ENCODE measurements at regions not wholly inside any gene's neighbourhood (a gene's known extent, or its start where the extent isn't known, plus 50 kb on each side); places are given as distances from the start of the nearest gene placed in this dataset.

GRCh38 chr11:129720156-129720555 is 95.5 kb upstream of the TMEM45B start:
- Histone ChIP-seq H3K4me3 (ENCODE audit: low read length) (no peak overlapping the region), H3K4me1 (ENCODE audit: insufficient read depth, low read length) (no peaks in the 10 kb centered on the region), H3K27me3 (ENCODE audit: insufficient read depth, low read length) (peaks cover 6% of the 10 kb centered on the region), H3K36me3 (ENCODE audit: insufficient read depth, low read length) (no peaks in the 10 kb centered on the region), H3K9me3 (ENCODE audit: low read length) (no peaks in the 10 kb centered on the region), H2AFZ (ENCODE audit: low read depth, low read length) (no peak overlapping the region)

- no peak overlapping the region for H3K4me3 ChIP-seq (ENCODE audit: low read length)
- no peaks in the 10 kb centered on the region for H3K36me3 ChIP-seq (ENCODE audit: insufficient read depth, low read length)
- no peaks in the 10 kb centered on the region for H3K4me1 ChIP-seq (ENCODE audit: insufficient read depth, low read length)
- H3K9me3 ChIP-seq (ENCODE audit: low read length): no peaks in the 10 kb centered on the region
- H2AFZ ChIP-seq (ENCODE audit: low read depth, low read length): no peak overlapping the region
- H3K27me3 ChIP-seq (ENCODE audit: insufficient read depth, low read length): peaks cover 6% of the 10 kb centered on the region
These were observed 94.7 kb upstream of the TMEM45B start for GRCh38 chr11:129720994-129721393.

GRCh38 chr11:129721685-129722084 is 94.0 kb upstream of the TMEM45B start:
- Histone ChIP-seq H3K36me3 (ENCODE audit: insufficient read depth, low read length) (no peaks in the 10 kb centered on the region), H3K9me3 (ENCODE audit: low read length) (no peaks in the 10 kb centered on the region), H3K4me3 (ENCODE audit: low read length) (no peak overlapping the region), H3K4me1 (ENCODE audit: insufficient read depth, low read length) (no peaks in the 10 kb centered on the region), H2AFZ (ENCODE audit: low read depth, low read length) (no peak overlapping the region), H3K27me3 (ENCODE audit: insufficient read depth, low read length) (peaks cover 6% of the 10 kb centered on the region)

GRCh38 chr11:129722529-129722928 is 93.1 kb upstream of the TMEM45B start:
- H3K27me3 ChIP-seq (ENCODE audit: insufficient read depth, low read length): peaks cover 9% of the 10 kb centered on the region
- no peaks in the 10 kb centered on the region for H3K4me1 ChIP-seq (ENCODE audit: insufficient read depth, low read length)
- no peaks in the 10 kb centered on the region for H3K9me3 ChIP-seq (ENCODE audit: low read length)
- H3K36me3 ChIP-seq (ENCODE audit: insufficient read depth, low read length): no peaks in the 10 kb centered on the region
- H3K4me3 ChIP-seq (ENCODE audit: low read length): no peak overlapping the region
- H2AFZ ChIP-seq (ENCODE audit: low read depth, low read length): no peak overlapping the region

GRCh38 chr11:129723146-129723760 is 92.4 kb upstream of the TMEM45B start:
- Histone ChIP-seq H3K4me1 (ENCODE audit: insufficient read depth, low read length) (no peaks in the 10 kb centered on the region), H3K27me3 (ENCODE audit: insufficient read depth, low read length) (peaks cover 9% of the 10 kb centered on the region), H3K4me3 (ENCODE audit: low read length) (no peak overlapping the region), H2AFZ (ENCODE audit: low read depth, low read length) (no peak overlapping the region), H3K36me3 (ENCODE audit: insufficient read depth, low read length) (no peaks in the 10 kb centered on the region), H3K9me3 (ENCODE audit: low read length) (no peaks in the 10 kb centered on the region)

- no peaks in the 10 kb centered on the region for H3K36me3 ChIP-seq (ENCODE audit: insufficient read depth, low read length)
- H3K9me3 ChIP-seq (ENCODE audit: low read length): no peaks in the 10 kb centered on the region
- no peak overlapping the region for H2AFZ ChIP-seq (ENCODE audit: low read depth, low read length)
- H3K4me1 ChIP-seq (ENCODE audit: insufficient read depth, low read length): no peaks in the 10 kb centered on the region
- peaks cover 9% of the 10 kb centered on the region for H3K27me3 ChIP-seq (ENCODE audit: insufficient read depth, low read length)
- no peak overlapping the region for H3K4me3 ChIP-seq (ENCODE audit: low read length)
These were observed 91.9 kb upstream of the TMEM45B start for GRCh38 chr11:129723761-129724162.

GRCh38 chr11:129724866-129725265 is 90.8 kb upstream of the TMEM45B start:
- H3K4me1 ChIP-seq (ENCODE audit: insufficient read depth, low read length): no peaks in the 10 kb centered on the region
- H3K4me3 ChIP-seq (ENCODE audit: low read length): no peak overlapping the region
- H2AFZ ChIP-seq (ENCODE audit: low read depth, low read length): no peak overlapping the region
- H3K9me3 ChIP-seq (ENCODE audit: low read length): no peaks in the 10 kb centered on the region
- no peaks in the 10 kb centered on the region for H3K36me3 ChIP-seq (ENCODE audit: insufficient read depth, low read length)
- peaks cover 9% of the 10 kb centered on the region for H3K27me3 ChIP-seq (ENCODE audit: insufficient read depth, low read length)

GRCh38 chr11:129726179-129726578 is 89.5 kb upstream of the TMEM45B start:
- Histone ChIP-seq H3K9me3 (ENCODE audit: low read length) (no peaks in the 10 kb centered on the region), H3K27me3 (ENCODE audit: insufficient read depth, low read length) (peaks cover 6% of the 10 kb centered on the region), H3K36me3 (ENCODE audit: insufficient read depth, low read length) (no peaks in the 10 kb centered on the region), H3K4me3 (ENCODE audit: low read length) (no peak overlapping the region), H2AFZ (ENCODE audit: low read depth, low read length) (no peak overlapping the region), H3K4me1 (ENCODE audit: insufficient read depth, low read length) (no peaks in the 10 kb centered on the region)

- Histone ChIP-seq H3K36me3 (ENCODE audit: insufficient read depth, low read length) (no peaks in the 10 kb centered on the region), H3K9me3 (ENCODE audit: low read length) (no peaks in the 10 kb centered on the region), H3K4me1 (ENCODE audit: insufficient read depth, low read length) (no peaks in the 10 kb centered on the region), H2AFZ (ENCODE audit: low read depth, low read length) (no peak overlapping the region), H3K27me3 (ENCODE audit: insufficient read depth, low read length) (peaks cover 6% of the 10 kb centered on the region), H3K4me3 (ENCODE audit: low read length) (no peak overlapping the region)
These were observed 87.1 kb upstream of the TMEM45B start for GRCh38 chr11:129728581-129728980.

- Histone ChIP-seq H3K9me3 (ENCODE audit: low read length) (no peaks in the 10 kb centered on the region), H3K4me1 (ENCODE audit: insufficient read depth, low read length) (no peaks in the 10 kb centered on the region), H3K27me3 (ENCODE audit: insufficient read depth, low read length) (peaks cover 6% of the 10 kb centered on the region), H2AFZ (ENCODE audit: low read depth, low read length) (no peak overlapping the region), H3K4me3 (ENCODE audit: low read length) (no peak overlapping the region), H3K36me3 (ENCODE audit: insufficient read depth, low read length) (no peaks in the 10 kb centered on the region)
These were observed 86.4 kb upstream of the TMEM45B start for GRCh38 chr11:129729216-129729615.

GRCh38 chr11:129729823-129730222 is 85.8 kb upstream of the TMEM45B start:
- Histone ChIP-seq H3K4me1 (ENCODE audit: insufficient read depth, low read length) (no peaks in the 10 kb centered on the region), H3K27me3 (ENCODE audit: insufficient read depth, low read length) (peaks cover 4% of the 10 kb centered on the region), H2AFZ (ENCODE audit: low read depth, low read length) (no peak overlapping the region), H3K36me3 (ENCODE audit: insufficient read depth, low read length) (no peaks in the 10 kb centered on the region), H3K9me3 (ENCODE audit: low read length) (no peaks in the 10 kb centered on the region), H3K4me3 (ENCODE audit: low read length) (no peak overlapping the region)

- Histone ChIP-seq H3K9me3 (ENCODE audit: low read length) (no peaks in the 10 kb centered on the region), H3K36me3 (ENCODE audit: insufficient read depth, low read length) (no peaks in the 10 kb centered on the region), H3K27me3 (ENCODE audit: insufficient read depth, low read length) (peaks cover 4% of the 10 kb centered on the region), H3K4me1 (ENCODE audit: insufficient read depth, low read length) (no peaks in the 10 kb centered on the region), H2AFZ (ENCODE audit: low read depth, low read length) (no peak overlapping the region), H3K4me3 (ENCODE audit: low read length) (no peak overlapping the region)
These were observed 84.3 kb upstream of the TMEM45B start for GRCh38 chr11:129731316-129731715.

- no peaks in the 10 kb centered on the region for H3K27me3 ChIP-seq (ENCODE audit: insufficient read depth, low read length)
- H3K36me3 ChIP-seq (ENCODE audit: insufficient read depth, low read length): no peaks in the 10 kb centered on the region
- H3K4me3 ChIP-seq (ENCODE audit: low read length): no peak overlapping the region
- no peak overlapping the region for H2AFZ ChIP-seq (ENCODE audit: low read depth, low read length)
- H3K9me3 ChIP-seq (ENCODE audit: low read length): no peaks in the 10 kb centered on the region
- no peaks in the 10 kb centered on the region for H3K4me1 ChIP-seq (ENCODE audit: insufficient read depth, low read length)
These were observed 82.7 kb upstream of the TMEM45B start for GRCh38 chr11:129732941-129733340.

- Histone ChIP-seq H3K27me3 (ENCODE audit: insufficient read depth, low read length) (no peaks in the 10 kb centered on the region), H3K4me1 (ENCODE audit: insufficient read depth, low read length) (no peaks in the 10 kb centered on the region), H2AFZ (ENCODE audit: low read depth, low read length) (no peak overlapping the region), H3K9me3 (ENCODE audit: low read length) (no peaks in the 10 kb centered on the region), H3K36me3 (ENCODE audit: insufficient read depth, low read length) (no peaks in the 10 kb centered on the region), H3K4me3 (ENCODE audit: low read length) (no peak overlapping the region)
These were observed 82.3 kb upstream of the TMEM45B start for GRCh38 chr11:129733384-129733783.

Data from neuron (in vitro differentiated cells).